WERI-Rb-1 (cell line): ENCODE measurements at regions not wholly inside any gene's neighbourhood (a gene's known extent, or its start where the extent isn't known, plus 50 kb on each side); places are given as distances from the start of the nearest gene placed in this dataset.

Experiments used
- DNase-seq: peaks from one replicate; pipeline ENCODE4 v3.0.0-alpha.2; 2020
- H3K27ac ChIP-seq: fragments of 250-450 bp; sonication (Bioruptor Pico); 2 replicates; pipeline ENCODE4 v1.5.1; 2020; ENCODE audit warnings: mild to moderate bottlenecking, moderate library complexity
- H3K27me3 ChIP-seq: fragments of 250-450 bp; sonication (Bioruptor Pico); 2 replicates; pipeline ENCODE4 v1.5.1; 2021; ENCODE audit warnings: mild to moderate bottlenecking, low read depth, moderate library complexity; ENCODE audit not compliant: insufficient read depth, severe bottlenecking
- H3K36me3 ChIP-seq: fragments of 250-450 bp; sonication (Bioruptor Pico); 2 replicates; pipeline ENCODE4 v1.5.1; 2020; ENCODE audit warnings: mild to moderate bottlenecking, moderate library complexity
- H3K4me3 ChIP-seq: 2 replicates; pipeline ENCODE4 v1.5.1; 2011; ENCODE audit warnings: low read depth, mild to moderate bottlenecking, control low read depth, low read length
- H3K9me3 ChIP-seq: fragments of 250-450 bp; sonication (Bioruptor Pico); 2 replicates; pipeline ENCODE4 v1.5.1; 2021; ENCODE audit warnings: mild to moderate bottlenecking, moderate library complexity; ENCODE audit not compliant: severe bottlenecking
- TF ChIP-seq, protein P1 (sequence below): IDR thresholded peaks from 2 replicates; pipeline ENCODE4 v1.5.1; 2011; ENCODE audit warnings: low read depth, mild to moderate bottlenecking, control low read depth, inconsistent platforms, low read length

DNA sequence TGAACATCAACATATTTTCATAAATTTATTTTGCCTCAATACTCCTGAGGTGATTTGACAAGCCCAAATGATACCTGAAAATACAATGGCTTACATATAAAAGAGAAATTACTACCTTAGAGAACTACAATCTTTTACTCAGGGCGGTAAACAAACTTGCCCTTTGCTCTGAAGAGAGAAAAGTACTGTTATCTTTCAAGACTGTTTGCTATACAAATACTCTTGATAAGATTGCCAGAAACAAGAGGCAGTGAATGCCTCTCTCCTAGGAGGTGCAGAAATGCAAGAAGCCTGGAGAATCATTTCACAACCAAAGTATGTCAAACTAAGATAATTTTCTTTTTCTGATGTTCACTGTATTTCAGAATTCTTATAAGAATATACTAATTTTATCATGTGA is 160.3 kb downstream of the ALX1 start:
- TF ChIP-seq, protein P1, sequence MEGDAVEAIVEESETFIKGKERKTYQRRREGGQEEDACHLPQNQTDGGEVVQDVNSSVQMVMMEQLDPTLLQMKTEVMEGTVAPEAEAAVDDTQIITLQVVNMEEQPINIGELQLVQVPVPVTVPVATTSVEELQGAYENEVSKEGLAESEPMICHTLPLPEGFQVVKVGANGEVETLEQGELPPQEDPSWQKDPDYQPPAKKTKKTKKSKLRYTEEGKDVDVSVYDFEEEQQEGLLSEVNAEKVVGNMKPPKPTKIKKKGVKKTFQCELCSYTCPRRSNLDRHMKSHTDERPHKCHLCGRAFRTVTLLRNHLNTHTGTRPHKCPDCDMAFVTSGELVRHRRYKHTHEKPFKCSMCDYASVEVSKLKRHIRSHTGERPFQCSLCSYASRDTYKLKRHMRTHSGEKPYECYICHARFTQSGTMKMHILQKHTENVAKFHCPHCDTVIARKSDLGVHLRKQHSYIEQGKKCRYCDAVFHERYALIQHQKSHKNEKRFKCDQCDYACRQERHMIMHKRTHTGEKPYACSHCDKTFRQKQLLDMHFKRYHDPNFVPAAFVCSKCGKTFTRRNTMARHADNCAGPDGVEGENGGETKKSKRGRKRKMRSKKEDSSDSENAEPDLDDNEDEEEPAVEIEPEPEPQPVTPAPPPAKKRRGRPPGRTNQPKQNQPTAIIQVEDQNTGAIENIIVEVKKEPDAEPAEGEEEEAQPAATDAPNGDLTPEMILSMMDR: no peak
- H3K4me3 ChIP-seq: no peak overlapping the region
- DNase-seq: no peak
- no peaks in the 10 kb centered on the region for H3K36me3 ChIP-seq
- H3K27ac ChIP-seq: no peak overlapping the region
- no peaks in the 10 kb centered on the region for H3K9me3 ChIP-seq
- no peaks in the 10 kb centered on the region for H3K27me3 ChIP-seq

DNA sequence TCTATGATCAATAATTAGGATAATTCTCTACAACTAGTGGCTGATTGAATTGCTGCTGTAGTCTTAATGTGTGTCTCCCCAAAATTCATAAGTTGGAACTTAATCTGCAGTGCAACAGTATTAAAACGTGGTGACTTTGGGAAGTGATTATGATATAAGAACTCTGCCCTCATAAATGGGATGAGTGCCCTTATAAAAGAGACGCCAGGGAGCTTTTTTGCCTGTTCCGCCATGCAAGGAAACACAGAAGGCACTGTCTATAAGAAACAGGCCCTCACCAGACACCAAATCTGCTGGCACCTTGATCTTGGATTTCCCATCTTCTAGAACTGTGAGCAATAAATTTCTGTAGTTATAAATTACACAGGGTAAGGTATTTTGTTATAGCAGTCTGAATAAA is 161.0 kb downstream of the ALX1 start:
- no peak overlapping the region for H3K4me3 ChIP-seq
- TF ChIP-seq, protein P1: no peak
- H3K27ac ChIP-seq: no peak overlapping the region
- H3K27me3 ChIP-seq: no peaks in the 10 kb centered on the region
- H3K9me3 ChIP-seq: no peaks in the 10 kb centered on the region
- no peak for DNase-seq
- H3K36me3 ChIP-seq: no peaks in the 10 kb centered on the region

DNA sequence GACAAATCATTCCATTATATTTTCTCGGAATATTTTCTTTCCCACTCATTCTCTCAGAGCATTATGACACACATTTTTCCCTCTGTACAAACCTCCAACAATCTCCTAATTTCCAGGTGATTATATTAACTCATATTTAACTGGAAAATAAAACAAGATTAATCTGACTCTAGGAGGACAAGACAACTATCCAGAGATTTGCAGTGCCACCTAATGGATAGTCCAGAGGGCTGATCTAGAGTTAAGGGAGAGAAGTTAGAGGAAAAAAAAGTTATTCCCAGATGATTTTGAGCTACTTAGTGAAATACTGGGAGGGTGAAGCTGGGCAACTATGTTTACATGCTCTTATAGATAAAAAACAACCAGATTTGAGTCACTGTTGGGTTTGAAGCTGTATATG is 161.7 kb downstream of the ALX1 start:
- Histone ChIP-seq H3K27me3 (no peaks in the 10 kb centered on the region), H3K36me3 (no peaks in the 10 kb centered on the region), H3K9me3 (no peaks in the 10 kb centered on the region), H3K4me3 (no peak overlapping the region), H3K27ac (no peak overlapping the region)
- TF ChIP-seq, protein P1: peak; percentile 33; the same call in 1 of the 2 replicates
- DNase-seq: peak; percentile 20

DNA sequence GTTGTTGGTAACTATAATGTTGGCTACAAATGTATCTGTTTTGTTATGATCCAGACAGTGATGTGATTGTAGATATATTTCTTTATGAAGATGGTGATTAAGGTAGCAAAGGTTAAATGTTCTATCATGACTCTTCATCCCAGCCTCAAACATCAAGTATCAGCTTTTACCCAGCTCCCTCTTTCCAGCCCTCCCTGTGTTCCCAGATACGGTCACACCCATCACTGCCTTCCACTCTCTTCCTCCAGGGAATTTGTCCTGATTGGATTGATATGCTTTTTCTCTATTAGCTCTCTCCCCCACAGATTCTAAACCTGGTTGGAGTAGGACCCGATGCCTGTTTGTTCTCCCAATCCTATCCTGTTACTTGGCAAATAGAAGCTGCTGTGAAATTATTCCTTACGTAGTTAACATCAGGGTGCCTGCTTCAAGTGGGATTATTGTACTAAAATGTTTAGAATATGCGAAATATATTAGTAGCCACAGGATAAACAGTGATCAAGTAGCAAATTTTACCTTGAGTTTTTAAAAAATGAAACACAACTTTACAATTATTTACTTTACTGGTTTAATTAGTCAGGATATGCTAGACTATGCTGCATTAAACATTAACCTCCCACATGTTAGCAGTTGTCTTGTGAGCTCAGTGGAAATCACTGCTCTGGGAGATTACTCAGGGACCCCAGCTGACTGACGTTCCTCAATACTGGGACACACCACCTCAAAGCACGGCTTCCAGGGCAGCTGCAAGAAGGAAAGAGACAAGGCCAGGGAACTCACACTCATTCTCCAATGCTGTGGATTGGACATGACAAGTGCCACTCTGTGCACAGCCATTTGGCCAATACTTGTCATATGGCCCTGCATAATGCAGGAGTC is 165.3 kb downstream of the ALX1 start:
- TF ChIP-seq, protein P1: no peak
- Histone ChIP-seq H3K4me3 (no peak overlapping the region), H3K27me3 (no peaks in the 10 kb centered on the region), H3K27ac (no peak overlapping the region), H3K36me3 (no peaks in the 10 kb centered on the region), H3K9me3 (no peaks in the 10 kb centered on the region)
- no peak for DNase-seq

GRCh38 chr12:85448031-85448430 is 168.0 kb downstream of the ALX1 start:
- no peaks in the 10 kb centered on the region for H3K27me3 ChIP-seq
- H3K4me3 ChIP-seq: no peak overlapping the region
- no peaks in the 10 kb centered on the region for H3K36me3 ChIP-seq
- H3K27ac ChIP-seq: no peak overlapping the region
- no peaks in the 10 kb centered on the region for H3K9me3 ChIP-seq
- TF ChIP-seq, protein P1: no peak
- no peak for DNase-seq
